Vagina (tissue), 2 donors: ENCODE measurements at regions not wholly inside any gene's neighbourhood (a gene's known extent, or its start where the extent isn't known, plus 50 kb on each side); places are given as distances from the start of the nearest gene placed in this dataset.

Experiments
- POLR2A ChIP-seq, 2 donors: fragments of 450-650 bp; IDR thresholded peaks; one replicate each; pipeline ENCODE4 v1.6.1; 2017; ENCODE audit warnings: antibody characterized with exemption in 2 of 2, mild to moderate bottlenecking in 2 of 2, moderate library complexity in 2 of 2
- TF ChIP-seq, protein P1 (sequence below), 3 experiments: fragments of 450-650 bp in 2 of 3; fragments of 200-600 bp in 1 of 3; sonication (generic) in 1 of 3; IDR thresholded peaks; one replicate each; pipeline ENCODE4 v1.5.1; 2017 to 2019; ENCODE audit warnings: antibody characterized with exemption in 3 of 3, mild to moderate bottlenecking in 2 of 3, moderate library complexity in 2 of 3

DNA sequence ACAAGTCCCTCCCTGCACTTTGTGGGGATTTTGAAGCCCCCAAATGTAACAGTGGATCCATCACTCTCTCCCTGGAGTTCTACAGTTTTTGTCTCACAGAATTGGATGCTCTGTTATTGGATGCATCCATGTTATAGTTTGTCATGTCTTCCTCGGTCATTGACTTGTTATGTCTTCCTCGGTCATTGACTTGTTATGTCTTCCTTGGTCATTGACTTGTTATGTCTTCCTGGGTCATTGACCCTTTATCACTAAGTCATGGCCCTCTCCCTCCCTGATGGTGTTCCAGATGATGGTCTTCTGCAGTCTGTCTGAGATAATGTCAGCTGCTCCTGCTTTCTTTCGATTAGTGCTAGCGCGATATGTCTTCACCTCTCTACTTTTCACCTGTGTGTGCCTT is 981.5 kb downstream of the BRD1 start:
- TF ChIP-seq, protein P1, sequence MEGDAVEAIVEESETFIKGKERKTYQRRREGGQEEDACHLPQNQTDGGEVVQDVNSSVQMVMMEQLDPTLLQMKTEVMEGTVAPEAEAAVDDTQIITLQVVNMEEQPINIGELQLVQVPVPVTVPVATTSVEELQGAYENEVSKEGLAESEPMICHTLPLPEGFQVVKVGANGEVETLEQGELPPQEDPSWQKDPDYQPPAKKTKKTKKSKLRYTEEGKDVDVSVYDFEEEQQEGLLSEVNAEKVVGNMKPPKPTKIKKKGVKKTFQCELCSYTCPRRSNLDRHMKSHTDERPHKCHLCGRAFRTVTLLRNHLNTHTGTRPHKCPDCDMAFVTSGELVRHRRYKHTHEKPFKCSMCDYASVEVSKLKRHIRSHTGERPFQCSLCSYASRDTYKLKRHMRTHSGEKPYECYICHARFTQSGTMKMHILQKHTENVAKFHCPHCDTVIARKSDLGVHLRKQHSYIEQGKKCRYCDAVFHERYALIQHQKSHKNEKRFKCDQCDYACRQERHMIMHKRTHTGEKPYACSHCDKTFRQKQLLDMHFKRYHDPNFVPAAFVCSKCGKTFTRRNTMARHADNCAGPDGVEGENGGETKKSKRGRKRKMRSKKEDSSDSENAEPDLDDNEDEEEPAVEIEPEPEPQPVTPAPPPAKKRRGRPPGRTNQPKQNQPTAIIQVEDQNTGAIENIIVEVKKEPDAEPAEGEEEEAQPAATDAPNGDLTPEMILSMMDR (IDR thresholded peaks at IDR 0.05) = no peak
- no peak for TF ChIP-seq POLR2A (IDR thresholded peaks at IDR 0.05)
